HPDE6-E6E7 (cell line): ENCODE measurements at regions not wholly inside any gene's neighbourhood (a gene's known extent, or its start where the extent isn't known, plus 50 kb on each side); places are given as distances from the start of the nearest gene placed in this dataset.
"Not testable (repeated sequence)": the region's sequence is repeated elsewhere in the genome, so short reads cannot be mapped to it uniquely, and the experiment has no call there.

ENCODE experiments used
- DNase-seq: peaks from one replicate; pipeline ENCODE4 v3.0.0; 2011; ENCODE audit warnings: missing footprints; ENCODE audit errors: extremely low spot score

- not testable (repeated sequence) for DNase-seq
Observed at GRCh38 chr17:445839-446238, 93.2 kb upstream of the RPH3AL start, which contains the start of gene RFLNB. TSS of gene RFLNB (minus strand) at chr17:445939.

DNA sequence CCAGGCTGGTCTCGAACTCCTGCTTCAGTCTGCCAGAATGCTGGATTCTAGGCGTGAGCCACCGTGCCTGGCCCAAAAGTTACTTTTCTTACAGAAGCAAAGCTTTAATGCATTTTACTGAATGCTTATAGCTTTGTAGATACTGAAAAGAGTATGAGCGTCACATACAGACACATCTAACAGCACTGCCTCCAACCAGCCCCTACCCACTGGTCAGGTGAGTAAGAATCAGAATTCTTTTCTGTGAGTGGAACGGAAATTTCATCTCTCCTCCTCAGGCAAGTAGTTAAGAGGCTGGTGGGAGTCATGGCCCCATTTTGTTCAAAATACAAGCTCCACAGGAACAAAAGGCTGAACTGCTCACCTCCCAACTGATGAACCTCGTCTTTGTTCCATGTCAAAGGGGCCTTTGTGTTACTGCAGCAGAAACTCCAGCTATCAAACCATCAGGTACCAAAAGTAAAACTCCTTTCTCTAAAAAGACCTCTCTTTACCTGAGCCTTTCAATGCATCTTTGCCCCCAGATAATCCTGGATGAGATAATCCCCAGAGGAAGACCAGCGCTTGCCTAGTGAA, 92.4 kb upstream of the RPH3AL start:
- no peak for DNase-seq

GRCh38 chr17:443109-443508, 90.5 kb upstream of the RPH3AL start:
- DNase-seq: no peak

DNA sequence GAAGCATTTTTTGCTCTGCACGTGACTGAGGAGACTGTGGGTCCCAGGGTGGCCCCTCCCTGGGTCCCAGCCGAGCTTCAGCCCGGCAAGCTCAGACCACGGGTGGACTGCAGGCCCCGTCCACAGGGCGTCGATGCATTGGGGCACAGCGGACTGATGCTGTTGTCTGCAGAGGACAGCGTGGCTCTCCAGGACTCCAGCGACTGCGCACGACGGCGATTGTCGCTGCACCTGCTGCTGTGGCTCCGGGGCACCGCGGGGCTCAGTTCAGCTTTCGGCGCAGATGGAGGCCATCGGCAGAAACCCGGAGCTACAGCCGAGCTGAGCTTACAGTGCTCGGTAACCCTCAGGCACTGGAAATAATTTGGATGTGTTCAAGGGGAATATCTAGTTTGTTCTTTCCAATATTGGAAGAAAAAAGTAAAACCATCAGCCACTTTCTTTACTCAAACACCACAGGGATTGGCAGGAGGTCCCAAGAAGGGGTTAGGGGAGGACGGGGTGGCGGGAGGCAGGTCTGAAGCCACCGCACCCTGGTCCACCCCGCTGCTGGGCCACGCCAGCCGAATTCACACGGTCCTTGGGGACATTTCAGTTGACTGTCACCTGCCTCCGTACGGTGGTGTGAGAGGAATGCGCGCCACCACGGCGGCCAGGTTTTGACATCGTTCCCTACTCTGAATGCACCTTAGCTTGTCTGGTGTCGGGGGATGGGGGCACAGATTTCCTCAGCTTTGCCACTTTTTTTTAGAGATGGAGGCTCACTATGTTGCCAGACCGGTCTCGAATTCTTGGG, 88.7 kb upstream of the RPH3AL start:
- DNase-seq: no peak

GRCh38 chr17:438191-438590, 85.6 kb upstream of the RPH3AL start:
- no peak for DNase-seq

DNA sequence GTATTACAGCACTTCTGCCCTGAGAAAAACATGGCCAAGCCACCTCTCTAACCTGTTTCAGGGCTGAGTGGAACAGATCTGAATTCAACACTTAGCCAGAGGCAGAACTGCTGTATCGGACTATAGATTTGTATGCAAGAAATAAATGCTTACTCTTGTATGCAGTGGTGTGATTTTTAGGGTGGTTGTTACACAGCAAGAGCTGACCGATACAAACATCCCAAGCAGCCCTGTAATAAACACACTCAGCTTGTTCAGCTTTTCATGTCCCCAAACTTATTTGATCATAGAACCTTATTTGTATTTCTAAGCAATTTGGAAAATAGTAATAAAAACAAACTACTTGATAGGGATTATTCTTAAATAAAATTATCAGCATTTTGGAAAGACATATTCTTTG, 84.9 kb upstream of the RPH3AL start:
- no peak for DNase-seq

DNA sequence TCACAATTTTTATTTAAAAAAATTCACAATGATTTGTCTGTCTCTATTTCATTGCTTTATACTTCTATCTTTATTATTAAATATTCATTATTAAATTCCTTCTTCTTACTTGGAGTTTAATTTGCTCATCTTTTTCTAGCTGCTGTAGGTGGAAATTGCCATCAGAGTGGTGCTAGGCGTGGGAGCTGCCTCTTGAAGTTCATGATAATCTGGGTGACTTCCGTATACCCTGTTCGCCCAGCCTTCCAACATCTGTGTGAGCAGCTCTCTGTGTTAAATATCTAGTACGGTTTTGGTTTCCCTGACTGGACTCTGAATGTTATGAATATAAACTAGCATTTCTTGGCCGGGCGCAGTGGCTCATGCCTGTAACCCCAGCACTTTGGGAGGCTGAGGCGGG, 84.0 kb upstream of the RPH3AL start:
- no peak for DNase-seq

GRCh38 chr17:432471-432870, 79.9 kb upstream of the RPH3AL start:
- DNase-seq: not testable (repeated sequence)

DNA sequence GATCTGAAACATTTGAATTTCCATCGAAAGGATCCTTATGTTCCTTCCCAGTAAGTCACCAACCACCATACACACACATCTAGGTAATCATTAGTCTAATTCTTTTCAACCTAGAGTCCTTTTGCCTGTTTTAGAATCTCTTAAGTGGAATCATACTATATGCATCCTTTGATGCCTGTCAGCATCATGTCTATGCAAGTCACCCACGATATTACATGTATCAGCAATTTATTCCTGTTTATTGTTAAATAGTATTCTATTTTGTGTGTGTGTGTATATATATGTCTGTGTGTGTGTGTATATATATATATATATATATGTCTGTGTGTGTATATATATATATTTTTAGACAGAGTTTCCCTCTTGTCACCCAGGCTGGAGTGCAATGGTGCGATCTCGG, 78.9 kb upstream of the RPH3AL start:
- no peak for DNase-seq

- DNase-seq: no peak
Observed at GRCh38 chr17:429589-429988, 77.0 kb upstream of the RPH3AL start.

DNA sequence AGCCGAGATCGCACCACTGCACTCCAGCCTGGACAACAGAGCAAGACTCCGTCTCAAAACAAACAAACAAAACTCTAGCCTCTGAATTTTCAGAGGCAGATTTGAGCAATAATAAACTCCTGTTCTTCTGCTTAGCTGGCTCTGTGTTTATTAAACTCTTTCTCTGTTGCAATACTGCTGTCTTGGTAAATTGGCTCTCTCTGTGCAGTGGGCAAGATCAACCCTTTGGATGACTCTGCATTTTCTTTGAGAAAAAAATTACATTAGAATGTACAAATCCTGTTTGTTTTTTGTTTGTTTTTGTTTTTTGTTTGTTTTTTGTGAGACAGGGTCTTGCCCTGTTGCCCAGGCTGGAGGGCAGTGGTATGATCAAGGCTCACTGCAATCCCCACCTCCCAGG, 75.8 kb upstream of the RPH3AL start:
- no peak for DNase-seq

DNA sequence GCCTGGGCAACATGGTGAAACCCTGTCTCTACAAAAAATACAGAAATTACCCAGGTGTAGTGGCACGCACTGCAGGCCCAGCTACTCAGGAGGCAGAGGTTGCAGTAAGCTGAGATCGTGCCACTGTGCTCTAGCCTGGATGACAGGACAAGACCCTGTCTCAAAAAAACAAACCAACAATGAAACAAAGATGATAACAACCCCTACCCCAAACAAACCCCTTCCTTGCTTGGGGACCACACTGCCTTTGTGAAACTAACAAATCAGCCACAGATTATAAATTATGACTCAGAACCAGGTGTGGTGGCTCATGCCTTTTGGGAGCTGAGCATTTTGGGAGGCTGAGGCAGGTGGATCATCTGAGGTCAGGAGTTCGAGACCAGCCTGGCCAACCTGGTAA, 75.3 kb upstream of the RPH3AL start:
- no peak for DNase-seq

GRCh38 chr17:427327-427726, 74.7 kb upstream of the RPH3AL start:
- no peak for DNase-seq

DNA sequence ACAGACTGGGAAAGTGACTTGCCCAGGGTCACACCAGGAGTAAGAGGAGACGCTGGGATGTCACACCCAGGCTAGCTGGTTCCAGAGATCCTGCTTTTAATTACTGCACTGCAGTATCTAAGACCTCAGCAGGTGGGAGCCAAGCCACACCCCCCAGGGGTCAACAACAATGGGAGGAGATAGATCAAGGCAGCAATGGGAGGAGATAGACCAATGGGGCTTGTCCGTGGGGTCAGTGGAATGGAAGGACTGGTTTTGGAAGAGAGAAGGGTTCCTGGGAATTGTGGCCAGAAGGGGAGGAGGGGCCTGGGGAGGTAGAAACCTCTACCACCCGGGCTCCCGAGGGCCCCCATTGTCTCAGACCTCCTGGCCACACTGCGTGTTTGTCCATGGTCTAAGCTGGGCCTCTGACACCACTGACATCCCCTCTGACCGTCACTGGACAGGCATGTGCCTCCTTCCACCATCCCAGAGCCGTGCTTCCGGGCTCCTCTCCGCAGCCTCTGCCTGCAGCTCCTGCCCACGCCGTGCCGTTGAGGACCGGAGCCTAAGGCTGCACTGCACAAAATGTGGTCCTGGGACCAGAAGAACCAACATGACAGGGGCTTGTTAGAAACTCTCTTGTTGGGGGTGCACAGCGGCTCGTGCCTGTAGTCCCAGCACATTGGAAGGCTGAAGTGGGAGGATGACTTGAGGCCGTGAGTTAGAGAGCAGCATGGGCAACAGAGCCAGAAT, 69.8 kb upstream of the RPH3AL start:
- no peak for DNase-seq

DNA sequence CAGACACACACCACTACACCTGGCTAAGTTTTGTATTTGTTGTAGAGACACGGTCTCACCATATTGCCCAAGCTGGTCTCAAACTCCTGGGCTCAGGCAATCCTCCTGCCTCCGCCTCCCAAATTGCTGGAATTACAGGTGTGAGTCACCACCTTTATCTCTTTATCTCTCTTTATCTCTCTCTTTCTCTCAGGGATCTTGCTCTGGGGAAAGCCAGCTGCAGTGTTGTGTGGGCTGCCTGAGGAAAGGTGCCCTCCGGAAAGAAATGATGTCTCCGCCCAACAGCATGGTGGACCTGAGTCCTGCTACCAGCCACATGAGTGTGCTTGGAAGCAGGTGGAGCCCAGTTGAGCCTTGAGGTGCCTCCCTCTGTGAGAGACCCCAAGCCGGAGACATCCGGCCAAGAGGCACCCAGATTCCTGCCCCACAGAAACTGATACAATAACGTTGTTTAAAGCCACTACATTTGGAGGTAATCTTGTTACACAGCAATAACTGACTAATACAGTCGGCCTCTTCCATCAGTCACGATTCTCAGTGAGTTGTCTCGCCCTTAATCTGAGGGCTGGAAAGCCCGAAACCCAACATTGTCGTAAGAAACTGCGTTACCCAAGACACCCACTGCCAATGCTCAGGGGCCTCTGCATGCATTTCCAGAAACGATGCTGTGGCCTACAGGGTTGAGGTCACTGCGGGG, 68.0 kb upstream of the RPH3AL start:
- no peak for DNase-seq

GRCh38 chr17:419073-419735, 66.6 kb upstream of the RPH3AL start:
- DNase-seq: no peak

- DNase-seq: no peak
Observed at GRCh38 chr17:418421-418751, 65.8 kb upstream of the RPH3AL start.

DNA sequence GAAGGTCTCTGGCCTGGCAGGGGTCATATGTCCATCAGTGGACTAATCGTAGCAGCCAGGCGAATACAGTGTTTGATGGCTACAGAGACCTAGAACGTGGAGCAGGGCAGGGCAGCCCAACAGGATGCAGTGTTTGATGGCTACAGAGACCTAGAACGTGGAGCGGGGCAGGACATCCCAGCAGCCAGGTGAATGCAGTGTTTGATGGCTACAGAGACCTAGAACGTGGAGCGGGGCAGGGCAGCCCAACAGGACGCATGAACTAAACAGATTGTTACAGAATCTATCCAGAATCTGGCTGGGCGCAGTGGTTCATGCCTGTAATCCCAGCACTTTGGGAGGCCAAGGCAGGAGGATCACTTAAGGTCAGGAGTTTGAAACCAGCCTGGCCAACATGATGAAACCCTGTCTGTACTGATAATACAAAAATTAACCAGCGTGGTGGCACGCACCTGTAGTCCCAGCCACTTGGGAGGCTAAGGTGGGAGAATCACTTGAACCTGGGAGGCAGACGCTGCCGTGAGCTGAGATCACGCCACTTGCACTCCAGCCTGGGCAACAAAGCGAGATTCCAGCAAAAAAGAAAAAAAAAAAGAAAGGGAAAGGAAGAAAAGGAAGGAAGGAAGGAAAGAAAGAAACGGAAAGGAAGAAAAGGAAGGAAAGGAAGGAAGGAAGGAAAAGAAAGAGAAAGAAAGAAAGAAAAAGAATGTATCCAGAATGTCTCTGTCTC, 65.2 kb upstream of the RPH3AL start:
- no peak for DNase-seq

DNA sequence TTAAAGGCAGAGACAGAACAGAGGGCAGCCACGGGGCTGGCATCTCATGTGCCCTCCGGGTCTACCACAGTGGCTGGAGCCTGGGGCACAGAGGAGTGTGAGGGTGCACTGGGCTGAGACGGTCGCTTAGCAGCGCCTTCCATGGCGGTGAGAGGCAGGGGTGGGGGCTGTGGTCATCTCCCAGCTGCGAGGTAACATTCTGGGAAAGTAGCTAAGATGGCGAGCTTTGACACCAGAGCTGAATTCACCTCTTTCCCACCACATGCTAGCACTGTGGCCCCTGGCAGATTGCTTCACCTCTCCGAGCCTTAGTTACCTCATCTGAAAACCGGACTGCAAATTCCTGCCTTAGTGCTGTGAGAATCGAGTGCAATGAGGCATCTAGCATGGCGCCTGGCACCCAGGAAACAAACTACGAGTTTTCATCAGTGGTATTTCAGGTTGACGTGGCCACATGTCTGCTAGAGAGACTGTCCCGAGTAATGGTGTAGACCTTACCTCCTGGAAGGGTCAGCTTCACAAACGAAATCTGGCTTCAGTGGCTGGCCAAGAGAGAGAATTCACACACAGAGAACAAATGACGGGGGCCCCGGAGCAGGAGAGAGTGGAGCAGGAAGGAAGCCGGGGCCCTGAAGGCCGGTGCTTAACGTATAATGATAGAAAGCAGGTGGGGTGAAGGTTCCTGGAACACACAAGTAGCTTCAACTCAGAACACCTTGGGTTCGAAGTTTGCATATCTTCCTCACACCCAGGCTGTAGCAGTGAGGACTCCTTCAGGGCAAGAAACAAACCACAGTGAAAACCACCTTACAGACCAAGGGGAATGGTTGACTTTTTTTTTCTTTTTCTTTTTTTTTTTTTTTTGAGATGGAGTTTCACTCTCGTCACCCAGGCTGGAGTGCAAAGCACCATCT, 63.9 kb upstream of the RPH3AL start:
- DNase-seq: no peak

- no peak for DNase-seq
Observed at GRCh38 chr17:413706-414380, 61.2 kb upstream of the RPH3AL start.
